ENCODE measurements at regions not wholly inside any gene's neighbourhood (a gene's known extent, or its start where the extent isn't known, plus 50 kb on each side); places are given as distances from the start of the nearest gene placed in this dataset.

DNA sequence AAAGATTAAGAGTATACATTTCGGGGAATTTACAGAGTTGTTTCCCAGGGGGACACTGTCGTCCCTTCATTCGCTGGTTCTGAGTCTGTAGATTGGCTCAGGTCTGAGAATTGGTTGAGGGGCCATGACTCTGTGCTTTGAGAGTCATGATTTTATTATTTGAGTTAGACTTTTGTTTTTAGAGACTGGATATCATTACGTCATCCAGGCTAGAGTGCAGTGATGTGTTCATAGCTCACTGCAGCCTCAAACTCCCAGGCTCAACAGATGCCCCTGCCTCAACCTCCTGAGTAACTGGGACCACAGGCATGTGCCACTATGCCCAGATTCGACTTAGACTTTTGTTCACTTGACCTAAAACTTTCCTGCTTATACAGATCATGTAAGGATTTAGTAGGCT is 112.3 kb upstream of the C14orf180 start:
- TF ChIP-seq, protein P1, sequence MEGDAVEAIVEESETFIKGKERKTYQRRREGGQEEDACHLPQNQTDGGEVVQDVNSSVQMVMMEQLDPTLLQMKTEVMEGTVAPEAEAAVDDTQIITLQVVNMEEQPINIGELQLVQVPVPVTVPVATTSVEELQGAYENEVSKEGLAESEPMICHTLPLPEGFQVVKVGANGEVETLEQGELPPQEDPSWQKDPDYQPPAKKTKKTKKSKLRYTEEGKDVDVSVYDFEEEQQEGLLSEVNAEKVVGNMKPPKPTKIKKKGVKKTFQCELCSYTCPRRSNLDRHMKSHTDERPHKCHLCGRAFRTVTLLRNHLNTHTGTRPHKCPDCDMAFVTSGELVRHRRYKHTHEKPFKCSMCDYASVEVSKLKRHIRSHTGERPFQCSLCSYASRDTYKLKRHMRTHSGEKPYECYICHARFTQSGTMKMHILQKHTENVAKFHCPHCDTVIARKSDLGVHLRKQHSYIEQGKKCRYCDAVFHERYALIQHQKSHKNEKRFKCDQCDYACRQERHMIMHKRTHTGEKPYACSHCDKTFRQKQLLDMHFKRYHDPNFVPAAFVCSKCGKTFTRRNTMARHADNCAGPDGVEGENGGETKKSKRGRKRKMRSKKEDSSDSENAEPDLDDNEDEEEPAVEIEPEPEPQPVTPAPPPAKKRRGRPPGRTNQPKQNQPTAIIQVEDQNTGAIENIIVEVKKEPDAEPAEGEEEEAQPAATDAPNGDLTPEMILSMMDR (IDR thresholded peaks at IDR 0.05; ENCODE audit: borderline replicate concordance, extremely low read depth, low read length, poor library complexity, severe bottlenecking) = no peak
- TF ChIP-seq EZH2 (IDR thresholded peaks at IDR 0.05; ENCODE audit: borderline replicate concordance, low read depth, low read length, severe bottlenecking) = no peak
